HL-60 (cell line): ENCODE measurements at regions not wholly inside any gene's neighbourhood (a gene's known extent, or its start where the extent isn't known, plus 50 kb on each side); places are given as distances from the start of the nearest gene placed in this dataset.

Experiments used
- DNase-seq, 2 experiments: peaks; one replicate each; pipeline ENCODE4 v3.0.0-alpha.2; 2010 to 2020; ENCODE audit warnings: low read depth in 1 of 2, low spot score in 1 of 2
- H3K27ac ChIP-seq: fragments of 250-450 bp; sonication (Bioruptor Pico); replicated peaks from 2 replicates; pipeline ENCODE4 v1.5.1; 2020; ENCODE audit warnings: mild to moderate bottlenecking, moderate library complexity
- H3K27me3 ChIP-seq: fragments of 250-450 bp; sonication (Bioruptor Pico); 2 replicates; pipeline ENCODE4 v1.5.1; 2021; ENCODE audit warnings: mild to moderate bottlenecking, moderate library complexity; ENCODE audit not compliant: insufficient read depth, poor library complexity, severe bottlenecking
- H3K4me3 ChIP-seq: replicated peaks from 2 replicates; pipeline ENCODE4 v1.5.1; 2011; ENCODE audit warnings: mild to moderate bottlenecking, control low read depth, low read length; ENCODE audit not compliant: insufficient read depth
- GABPA ChIP-seq: IDR thresholded peaks from 2 replicates; pipeline ENCODE4 v1.6.1; 2012; ENCODE audit warnings: low read depth
- POLR2AphosphoS5 ChIP-seq: IDR thresholded peaks from 2 replicates; pipeline ENCODE4 v1.6.1; 2012; ENCODE audit warnings: low read depth
- REST ChIP-seq: IDR thresholded peaks from 2 replicates; pipeline ENCODE4 v1.6.1; 2012; ENCODE audit warnings: low read depth; ENCODE audit not compliant: insufficient replicate concordance
- SPI1 ChIP-seq: IDR thresholded peaks from 2 replicates; pipeline ENCODE4 v1.6.1; 2012; ENCODE audit warnings: low read depth, mild to moderate bottlenecking, borderline replicate concordance
- TF ChIP-seq, protein P1 (sequence below): IDR thresholded peaks from one replicate; pipeline ENCODE4 v1.5.1; 2011; ENCODE audit warnings: low read length, control low read depth, inconsistent platforms; ENCODE audit not compliant: insufficient read depth

DNA sequence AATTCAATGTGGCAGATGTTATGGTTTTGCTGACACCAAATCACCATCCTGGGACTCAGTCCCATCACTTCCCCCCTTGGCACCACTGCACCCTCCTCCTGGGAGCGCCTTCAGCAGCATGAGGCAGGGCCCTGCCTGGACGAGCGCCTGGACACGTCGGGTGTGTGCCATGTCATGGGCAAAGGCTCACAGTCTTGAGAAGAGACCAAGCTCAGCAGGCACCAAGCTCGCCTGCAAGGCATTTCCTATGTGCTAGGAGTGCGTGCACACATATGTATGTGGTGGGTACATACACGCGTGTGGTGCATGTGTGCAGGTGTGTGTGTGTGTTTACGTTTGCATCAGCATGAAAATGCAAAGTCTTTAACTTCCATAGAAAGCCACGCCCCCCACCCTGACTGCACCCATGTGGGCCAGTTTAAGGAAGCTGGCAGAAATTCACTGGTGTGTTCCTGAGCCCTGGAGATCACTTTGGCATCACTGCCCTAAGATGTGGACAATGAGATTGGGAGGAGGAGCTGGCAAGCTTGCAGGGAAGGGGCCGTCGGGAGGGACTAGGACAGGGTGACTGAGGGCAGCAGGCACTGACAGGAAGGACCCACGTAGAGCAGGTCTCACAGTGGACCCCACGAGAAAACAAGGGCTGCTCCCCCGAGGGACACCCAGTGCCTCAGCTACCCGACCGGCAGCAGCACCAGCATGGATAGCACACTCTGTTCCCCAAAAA lies 169.9 kb upstream of the PPP2R2D start:
- no peak for DNase-seq
- Histone ChIP-seq H3K4me3 (no peak overlapping the region), H3K27me3 (no peaks in the 10 kb centered on the region), H3K27ac (no peak overlapping the region)
- TF ChIP-seq, protein P1, sequence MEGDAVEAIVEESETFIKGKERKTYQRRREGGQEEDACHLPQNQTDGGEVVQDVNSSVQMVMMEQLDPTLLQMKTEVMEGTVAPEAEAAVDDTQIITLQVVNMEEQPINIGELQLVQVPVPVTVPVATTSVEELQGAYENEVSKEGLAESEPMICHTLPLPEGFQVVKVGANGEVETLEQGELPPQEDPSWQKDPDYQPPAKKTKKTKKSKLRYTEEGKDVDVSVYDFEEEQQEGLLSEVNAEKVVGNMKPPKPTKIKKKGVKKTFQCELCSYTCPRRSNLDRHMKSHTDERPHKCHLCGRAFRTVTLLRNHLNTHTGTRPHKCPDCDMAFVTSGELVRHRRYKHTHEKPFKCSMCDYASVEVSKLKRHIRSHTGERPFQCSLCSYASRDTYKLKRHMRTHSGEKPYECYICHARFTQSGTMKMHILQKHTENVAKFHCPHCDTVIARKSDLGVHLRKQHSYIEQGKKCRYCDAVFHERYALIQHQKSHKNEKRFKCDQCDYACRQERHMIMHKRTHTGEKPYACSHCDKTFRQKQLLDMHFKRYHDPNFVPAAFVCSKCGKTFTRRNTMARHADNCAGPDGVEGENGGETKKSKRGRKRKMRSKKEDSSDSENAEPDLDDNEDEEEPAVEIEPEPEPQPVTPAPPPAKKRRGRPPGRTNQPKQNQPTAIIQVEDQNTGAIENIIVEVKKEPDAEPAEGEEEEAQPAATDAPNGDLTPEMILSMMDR, result no peak
- TF ChIP-seq REST (no peak), SPI1 (no peak), POLR2AphosphoS5 (no peak)

- TF ChIP-seq, protein P1, result no peak
- TF ChIP-seq POLR2AphosphoS5, result no peak
- no peak for TF ChIP-seq SPI1
- TF ChIP-seq GABPA, result no peak
- no peak for TF ChIP-seq REST
- Histone ChIP-seq H3K4me3 (no peak overlapping the region), H3K27me3 (no peaks in the 10 kb centered on the region), H3K27ac (no peak overlapping the region)
- no peak for DNase-seq
Observed at GRCh38 chr10:131731780-131732630, 168.8 kb upstream of the PPP2R2D start.

GRCh38 chr10:131732631-131733127 lies 168.1 kb upstream of the PPP2R2D start:
- DNase-seq, result no peak
- Histone ChIP-seq H3K27ac (no peak overlapping the region), H3K4me3 (no peak overlapping the region), H3K27me3 (no peaks in the 10 kb centered on the region)
- TF ChIP-seq SPI1, result no peak
- TF ChIP-seq, protein P1, result no peak
- no peak for TF ChIP-seq REST
- no peak for TF ChIP-seq GABPA
- no peak for TF ChIP-seq POLR2AphosphoS5
